ENCODE measurements at regions not wholly inside any gene's neighbourhood (a gene's known extent, or its start where the extent isn't known, plus 50 kb on each side); places are given as distances from the start of the nearest gene placed in this dataset.

GRCh38 chr21:14614287-14614686, 68.2 kb upstream of the SAMSN1 start:
- TF ChIP-seq, protein P1, sequence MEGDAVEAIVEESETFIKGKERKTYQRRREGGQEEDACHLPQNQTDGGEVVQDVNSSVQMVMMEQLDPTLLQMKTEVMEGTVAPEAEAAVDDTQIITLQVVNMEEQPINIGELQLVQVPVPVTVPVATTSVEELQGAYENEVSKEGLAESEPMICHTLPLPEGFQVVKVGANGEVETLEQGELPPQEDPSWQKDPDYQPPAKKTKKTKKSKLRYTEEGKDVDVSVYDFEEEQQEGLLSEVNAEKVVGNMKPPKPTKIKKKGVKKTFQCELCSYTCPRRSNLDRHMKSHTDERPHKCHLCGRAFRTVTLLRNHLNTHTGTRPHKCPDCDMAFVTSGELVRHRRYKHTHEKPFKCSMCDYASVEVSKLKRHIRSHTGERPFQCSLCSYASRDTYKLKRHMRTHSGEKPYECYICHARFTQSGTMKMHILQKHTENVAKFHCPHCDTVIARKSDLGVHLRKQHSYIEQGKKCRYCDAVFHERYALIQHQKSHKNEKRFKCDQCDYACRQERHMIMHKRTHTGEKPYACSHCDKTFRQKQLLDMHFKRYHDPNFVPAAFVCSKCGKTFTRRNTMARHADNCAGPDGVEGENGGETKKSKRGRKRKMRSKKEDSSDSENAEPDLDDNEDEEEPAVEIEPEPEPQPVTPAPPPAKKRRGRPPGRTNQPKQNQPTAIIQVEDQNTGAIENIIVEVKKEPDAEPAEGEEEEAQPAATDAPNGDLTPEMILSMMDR (IDR thresholded peaks at IDR 0.05) = no peak
- TF ChIP-seq POLR2A (IDR thresholded peaks at IDR 0.05) = no peak
- TF ChIP-seq EP300 (IDR thresholded peaks at IDR 0.05) = no peak
